Spleen (tissue), 11 donors: ENCODE measurements at regions not wholly inside any gene's neighbourhood (a gene's known extent, or its start where the extent isn't known, plus 50 kb on each side); places are given as distances from the start of the nearest gene placed in this dataset.

Source experiments
- DNase-seq: peaks from one replicate; pipeline ENCODE4 v3.0.0-alpha.2; 2020
- H3K27ac ChIP-seq, 8 donors: fragments of 200-600 bp; sonication (generic) in 7 of 8; 1 replicate in 4 of 8; 2 replicates in 4 of 8; pipeline versions ENCODE4 v1.5.0 to v1.8.0; 2016 to 2021; ENCODE audit warnings: inconsistent platforms in 4 of 8, mild to moderate bottlenecking in 4 of 8, moderate library complexity in 1 of 8
- H3K27me3 ChIP-seq, 7 donors: fragments of 200-600 bp; sonication (generic) in 6 of 7; replicated peaks in 1 of 7; 1 replicate in 4 of 7; 2 replicates in 3 of 7; pipeline versions ENCODE4 v1.5.0 to v1.8.0; 2016 to 2021; ENCODE audit warnings: inconsistent platforms in 3 of 7, mild to moderate bottlenecking in 1 of 7
- H3K36me3 ChIP-seq, 6 donors: fragments of 200-600 bp; sonication (generic) in 5 of 6; 1 replicate in 4 of 6; 2 replicates in 2 of 6; pipeline versions ENCODE4 v1.5.0 to v1.8.0; 2016 to 2021; ENCODE audit warnings: inconsistent platforms in 2 of 6
- H3K4me1 ChIP-seq, 6 donors: fragments of 200-600 bp; sonication (generic) in 5 of 6; 1 replicate in 3 of 6; 2 replicates in 3 of 6; pipeline versions ENCODE4 v1.5.0 to v1.8.0; 2016 to 2021; ENCODE audit warnings: inconsistent platforms in 3 of 6
- H3K4me3 ChIP-seq, 8 donors: fragments of 200-600 bp; sonication (generic) in 7 of 8; 1 replicate in 4 of 8; 2 replicates in 4 of 8; pipeline versions ENCODE4 v1.5.0 to v1.8.0; 2016 to 2021; ENCODE audit warnings: inconsistent platforms in 4 of 8, mild to moderate bottlenecking in 4 of 8, moderate library complexity in 2 of 8
- H3K9me3 ChIP-seq, 8 donors: fragments of 200-600 bp; sonication (generic) in 7 of 8; 1 replicate in 4 of 8; 2 replicates in 4 of 8; pipeline versions ENCODE4 v1.5.0 to v1.8.0; 2016 to 2021; ENCODE audit warnings: inconsistent platforms in 4 of 8
- CTCF ChIP-seq, 11 experiments: fragments of 200-600 bp in 7 of 11; fragments of 450-650 bp in 4 of 11; sonication (generic) in 4 of 11; IDR thresholded peaks in 8 of 11; conservative IDR thresholded peaks in 3 of 11; 1 replicate in 7 of 11; 2 replicates in 4 of 11; pipeline versions ENCODE4 v1.4.0 to v1.8.0; 2016 to 2021; ENCODE audit warnings: antibody characterized with exemption in 11 of 11, inconsistent platforms in 4 of 11, mild to moderate bottlenecking in 1 of 11
- POLR2A ChIP-seq, 3 donors: fragments of 450-650 bp; IDR thresholded peaks; one replicate each; pipeline ENCODE4 v1.5.1; 2017; ENCODE audit warnings: antibody characterized with exemption in 3 of 3, mild to moderate bottlenecking in 1 of 3
- POLR2AphosphoS5 ChIP-seq, 3 donors: sonication (generic); formaldehyde crosslinking; IDR thresholded peaks; one replicate each; pipeline ENCODE4 v1.5.1; 2017; ENCODE audit warnings: antibody characterized with exemption in 3 of 3
- WGBS, 5 donors: extraction: QIAGEN DNeasy Blood & Tissue Kit in 3 of 5; methylation state at CpG; one replicate each; pipeline versions ENCODE4 v1.1.5 to v1.1.7; 2013 to 2018; 5-methylcytosine and 5-hydroxymethylcytosine counted together
- intact Hi-C: fragments of 100-400 bp; cut with DNase I; formaldehyde crosslinking; loops from one replicate; pipeline ENCODE4 v1.15.0; 2023; ENCODE audit warnings: low total_unique reads
- donor health status: healthy with polysubstance abuse.
- donor health status: DM: no; HTN: no; CAD: no; lungs with moderate emphysema.
- donor health status: DM: no; HTN: no; CAD: no.
- donor health status: Bipolar disorder and iron deficiency.
- donor health status: healthy.
- donor health status: DM: no; HTN: no; CAD: no.
- donor health status: DM: yes; HTN: yes; CAD: no.

GRCh38 chr15:96186105-96186504 is 144.4 kb upstream of the NR2F2 start:
- peaks cover 0 to 8% (median 2%) of the 10 kb centered on the region in 6 donors for H3K4me1 ChIP-seq
- no peak overlapping the region for H3K4me3 ChIP-seq
- TF ChIP-seq CTCF (IDR thresholded peaks at IDR 0.05 in 8 of 11, conservative IDR thresholded peaks at IDR 0.05 in 3 of 11) (no peak), POLR2AphosphoS5 (IDR thresholded peaks at IDR 0.05) (no peak), POLR2A (IDR thresholded peaks at IDR 0.05) (no peak)
- no peaks in the 10 kb centered on the region for H3K36me3 ChIP-seq
- 83 to 95% (median 89%) methylated on average over 4 of the region's 4 CpGs for WGBS, 5 donors
- intact Hi-C loops: no loop called here
- no peak for DNase-seq
- no peaks in the 10 kb centered on the region for H3K27me3 ChIP-seq
- H3K27ac ChIP-seq: no peak overlapping the region
- no peaks in the 10 kb centered on the region for H3K9me3 ChIP-seq

- no peaks in the 10 kb centered on the region for H3K27me3 ChIP-seq
- WGBS, 5 donors: 59 to 71% (median 66%) methylated on average over 10 of the region's 10 CpGs
- H3K36me3 ChIP-seq: no peaks in the 10 kb centered on the region
- peaks cover 0 to 1% (median 0%) of the 10 kb centered on the region in 6 donors for H3K4me1 ChIP-seq
- TF ChIP-seq CTCF (IDR thresholded peaks at IDR 0.05 in 8 of 11, conservative IDR thresholded peaks at IDR 0.05 in 3 of 11) (no peak), POLR2A (IDR thresholded peaks at IDR 0.05) (no peak)
- peaks cover 0 to 5% (median 0%) of the 10 kb centered on the region in 8 donors for H3K9me3 ChIP-seq
- no peak overlapping the region for H3K27ac ChIP-seq
- H3K4me3 ChIP-seq: no peak overlapping the region
- DNase-seq: no peak
- intact Hi-C loops: no loop called here
These were observed 142.9 kb upstream of the NR2F2 start for GRCh38 chr15:96187341-96188305.

GRCh38 chr15:96197721-96198120 is 132.8 kb upstream of the NR2F2 start:
- H3K27me3 ChIP-seq: no peaks in the 10 kb centered on the region
- intact Hi-C loops: no loop called here
- no peaks in the 10 kb centered on the region for H3K4me1 ChIP-seq
- WGBS, 5 donors: 84 to 94% (median 88%) methylated on average over 1 of the region's 1 CpG
- peaks cover 0 to 4% (median 0%) of the 10 kb centered on the region in 8 donors for H3K9me3 ChIP-seq
- no peak for DNase-seq
- no peak overlapping the region for H3K27ac ChIP-seq
- H3K4me3 ChIP-seq: no peak overlapping the region
- TF ChIP-seq POLR2AphosphoS5 (IDR thresholded peaks at IDR 0.05) (no peak), CTCF (IDR thresholded peaks at IDR 0.05 in 8 of 11, conservative IDR thresholded peaks at IDR 0.05 in 3 of 11) (no peak), POLR2A (IDR thresholded peaks at IDR 0.05) (no peak)
- H3K36me3 ChIP-seq: no peaks in the 10 kb centered on the region

- no peak for DNase-seq
These were observed 131.4 kb upstream of the NR2F2 start for GRCh38 chr15:96199111-96199510.

More at GRCh38 chr15:96199111-96199510, 131.4 kb upstream of the NR2F2 start:
- Histone ChIP-seq H3K4me1 (no peaks in the 10 kb centered on the region), H3K36me3 (no peaks in the 10 kb centered on the region), H3K4me3 (no peak overlapping the region), H3K27me3 (no peaks in the 10 kb centered on the region), H3K9me3 (peaks cover 0 to 3% (median 0%) of the 10 kb centered on the region in 8 donors), H3K27ac (no peak overlapping the region)
- intact Hi-C loops: no loop called here
- TF ChIP-seq POLR2AphosphoS5 (IDR thresholded peaks at IDR 0.05) (no peak), POLR2A (IDR thresholded peaks at IDR 0.05) (no peak), CTCF (IDR thresholded peaks at IDR 0.05 in 8 of 11, conservative IDR thresholded peaks at IDR 0.05 in 3 of 11) (no peak)
